ENCODE measurements at regions not wholly inside any gene's neighbourhood (a gene's known extent, or its start where the extent isn't known, plus 50 kb on each side); places are given as distances from the start of the nearest gene placed in this dataset.

DNA sequence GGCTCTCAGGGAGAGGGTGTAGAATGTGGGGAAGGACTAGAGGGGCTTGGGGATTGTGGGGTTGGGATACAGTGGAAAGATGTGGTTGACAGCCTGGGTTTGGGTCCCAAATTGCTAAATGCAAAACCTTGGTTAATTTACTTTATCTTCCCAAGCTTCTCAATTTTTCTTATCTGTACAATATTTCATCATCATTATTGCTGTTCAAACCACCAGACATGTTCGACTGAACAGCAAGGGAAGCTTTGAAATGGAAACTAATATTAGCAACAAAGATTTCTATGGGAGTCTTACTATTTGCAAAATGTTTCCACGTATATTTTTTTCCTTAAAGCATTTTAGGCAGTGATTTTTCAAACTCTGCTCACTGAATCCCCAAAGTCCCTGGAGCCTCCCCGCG lies 67.0 kb upstream of the KAZN start:
- H3K36me3 ChIP-seq (ENCODE audit: control insufficient read depth in 4 of 4, insufficient read depth in 4 of 4, low read length in 4 of 4), result no peaks in the 10 kb centered on the region
- ATAC-seq (ENCODE audit: insufficient read depth, low FRiP score), result no peak
- TF ChIP-seq, protein P1, sequence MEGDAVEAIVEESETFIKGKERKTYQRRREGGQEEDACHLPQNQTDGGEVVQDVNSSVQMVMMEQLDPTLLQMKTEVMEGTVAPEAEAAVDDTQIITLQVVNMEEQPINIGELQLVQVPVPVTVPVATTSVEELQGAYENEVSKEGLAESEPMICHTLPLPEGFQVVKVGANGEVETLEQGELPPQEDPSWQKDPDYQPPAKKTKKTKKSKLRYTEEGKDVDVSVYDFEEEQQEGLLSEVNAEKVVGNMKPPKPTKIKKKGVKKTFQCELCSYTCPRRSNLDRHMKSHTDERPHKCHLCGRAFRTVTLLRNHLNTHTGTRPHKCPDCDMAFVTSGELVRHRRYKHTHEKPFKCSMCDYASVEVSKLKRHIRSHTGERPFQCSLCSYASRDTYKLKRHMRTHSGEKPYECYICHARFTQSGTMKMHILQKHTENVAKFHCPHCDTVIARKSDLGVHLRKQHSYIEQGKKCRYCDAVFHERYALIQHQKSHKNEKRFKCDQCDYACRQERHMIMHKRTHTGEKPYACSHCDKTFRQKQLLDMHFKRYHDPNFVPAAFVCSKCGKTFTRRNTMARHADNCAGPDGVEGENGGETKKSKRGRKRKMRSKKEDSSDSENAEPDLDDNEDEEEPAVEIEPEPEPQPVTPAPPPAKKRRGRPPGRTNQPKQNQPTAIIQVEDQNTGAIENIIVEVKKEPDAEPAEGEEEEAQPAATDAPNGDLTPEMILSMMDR (IDR thresholded peaks at IDR 0.05; ENCODE audit: control extremely low read depth, extremely low read depth), result no peak
- H3K9me3 ChIP-seq (ENCODE audit: control insufficient read depth in 4 of 4, insufficient read depth in 3 of 4, low read length in 3 of 4), result no peaks in the 10 kb centered on the region
- H3K9ac ChIP-seq (ENCODE audit: insufficient read depth in 1 of 2, low read length in 2 of 2), result no peak overlapping the region
- H3K27ac ChIP-seq (ENCODE audit: low read depth in 1 of 2, low read length in 1 of 2), result no peak overlapping the region
- DNase-seq, result no peak
- no peak overlapping the region for H3K4me3 ChIP-seq
- no peaks in the 10 kb centered on the region for H3K4me1 ChIP-seq (ENCODE audit: control insufficient read depth in 5 of 5, insufficient read depth in 5 of 5, low read length in 5 of 5)
- H3K27me3 ChIP-seq (ENCODE audit: control insufficient read depth in 3 of 3, insufficient read depth in 3 of 3, low read length in 2 of 3), result no peaks in the 10 kb centered on the region
- WGBS, 2 donors, result 84 to 92% methylated on average over 4 of the region's 4 CpGs

DNA sequence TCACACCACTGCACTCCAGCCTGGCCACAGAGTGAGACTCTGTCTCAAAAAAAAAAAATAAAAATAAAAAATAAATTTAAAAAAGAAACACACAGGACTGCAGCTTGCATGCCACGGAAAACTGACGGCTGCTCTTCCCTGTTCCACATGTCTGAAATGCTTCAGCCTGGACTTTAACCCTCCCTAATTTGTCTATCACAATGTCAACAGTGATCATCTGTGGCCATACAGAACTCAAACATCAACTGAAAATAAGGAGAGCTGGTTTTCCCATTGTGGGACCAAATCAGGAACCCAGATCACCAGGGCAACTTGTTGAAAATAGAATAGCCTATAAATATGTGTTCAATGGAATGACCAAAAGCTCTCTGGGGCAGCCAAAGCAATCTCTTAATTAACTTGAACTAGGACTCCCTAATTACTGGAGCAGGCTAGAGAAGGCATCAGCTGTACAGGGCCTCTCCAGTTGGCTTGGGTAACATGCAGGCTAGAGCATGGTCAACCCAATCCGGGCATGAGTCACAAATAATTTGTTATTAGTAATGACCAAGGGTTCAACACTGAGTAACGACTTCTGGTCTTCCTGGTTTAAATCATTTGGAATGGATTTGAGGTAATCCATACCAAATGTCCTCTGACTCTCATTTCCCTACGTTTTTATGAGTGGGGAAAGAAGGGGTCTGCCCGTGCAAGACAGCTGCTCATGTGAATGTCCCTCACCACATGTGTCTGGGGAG lies 62.7 kb upstream of the KAZN start:
- ATAC-seq (ENCODE audit: insufficient read depth, low FRiP score) (no peak), DNase-seq (no peak)
- Histone ChIP-seq H3K27me3 (ENCODE audit: control insufficient read depth in 3 of 3, insufficient read depth in 3 of 3, low read length in 2 of 3) (no peaks in the 10 kb centered on the region), H3K4me1 (ENCODE audit: control insufficient read depth in 5 of 5, insufficient read depth in 5 of 5, low read length in 5 of 5) (peaks cover 0 to 3% (median 0%) of the 10 kb centered on the region in 5 donors), H3K9ac (ENCODE audit: insufficient read depth in 1 of 2, low read length in 2 of 2) (no peak overlapping the region), H3K9me3 (ENCODE audit: control insufficient read depth in 4 of 4, insufficient read depth in 3 of 4, low read length in 3 of 4) (peaks cover 0 to 3% (median 0%) of the 10 kb centered on the region in 4 donors), H3K36me3 (ENCODE audit: control insufficient read depth in 4 of 4, insufficient read depth in 4 of 4, low read length in 4 of 4) (no peaks in the 10 kb centered on the region), H3K4me3 (no peak overlapping the region), H3K27ac (ENCODE audit: low read depth in 1 of 2, low read length in 1 of 2) (no peak overlapping the region)
- TF ChIP-seq, protein P1 (IDR thresholded peaks at IDR 0.05; ENCODE audit: control extremely low read depth, extremely low read depth), result no peak
- WGBS, 2 donors, result 83 to 91% methylated on average over 6 of the region's 6 CpGs

DNA sequence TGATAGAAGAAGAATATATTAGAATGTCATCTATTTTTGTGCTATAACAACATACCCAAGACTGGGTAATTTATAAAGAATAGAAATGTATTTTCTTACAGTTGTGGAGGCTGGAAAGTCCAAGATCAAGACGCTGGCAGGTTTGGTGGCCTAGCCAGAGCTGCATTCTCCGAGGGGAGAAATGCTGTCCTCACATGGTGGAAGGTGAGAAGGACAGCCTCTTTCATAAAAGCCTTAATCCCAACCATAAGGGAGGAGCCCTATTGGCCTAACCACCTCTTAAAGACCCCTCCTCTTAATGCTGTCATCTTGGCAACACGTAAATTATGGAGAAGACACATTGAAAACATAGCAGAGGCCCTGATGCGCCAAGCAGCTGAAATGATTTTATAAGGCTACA lies 60.1 kb upstream of the KAZN start:
- WGBS, 2 donors, result 82 to 87% methylated on average over 4 of the region's 4 CpGs

More for the DNA sequence above, 60.1 kb upstream of the KAZN start:
- TF ChIP-seq, protein P1 (IDR thresholded peaks at IDR 0.05; ENCODE audit: control extremely low read depth, extremely low read depth), result no peak
- Histone ChIP-seq H3K4me1 (ENCODE audit: control insufficient read depth in 5 of 5, insufficient read depth in 5 of 5, low read length in 5 of 5) (peaks cover 0 to 6% (median 0%) of the 10 kb centered on the region in 5 donors), H3K9ac (ENCODE audit: insufficient read depth in 1 of 2, low read length in 2 of 2) (no peak overlapping the region), H3K4me3 (no peak overlapping the region), H3K9me3 (ENCODE audit: control insufficient read depth in 4 of 4, insufficient read depth in 3 of 4, low read length in 3 of 4) (peaks cover 0 to 3% (median 0%) of the 10 kb centered on the region in 4 donors), H3K36me3 (ENCODE audit: control insufficient read depth in 4 of 4, insufficient read depth in 4 of 4, low read length in 4 of 4) (no peaks in the 10 kb centered on the region), H3K27me3 (ENCODE audit: control insufficient read depth in 3 of 3, insufficient read depth in 3 of 3, low read length in 2 of 3) (no peaks in the 10 kb centered on the region), H3K27ac (ENCODE audit: low read depth in 1 of 2, low read length in 1 of 2) (no peak overlapping the region)
- DNase-seq (no peak), ATAC-seq (ENCODE audit: insufficient read depth, low FRiP score) (no peak)
